ENCODE measurements at regions not wholly inside any gene's neighbourhood (a gene's known extent, or its start where the extent isn't known, plus 50 kb on each side); places are given as distances from the start of the nearest gene placed in this dataset.

- TF ChIP-seq EZH2 (IDR thresholded peaks at IDR 0.05; ENCODE audit: borderline replicate concordance, low read depth, low read length, severe bottlenecking) (no peak), CTCF (IDR thresholded peaks at IDR 0.05; ENCODE audit: extremely low read depth in 1 of 2, insufficient read depth in 1 of 2, low read depth in 1 of 2, low read length in 2 of 2) (no peak), POLR2AphosphoS5 (IDR thresholded peaks at IDR 0.05; ENCODE audit: insufficient read depth, low read depth, low read length) (no peak), JUN (IDR thresholded peaks at IDR 0.05; ENCODE audit: borderline replicate concordance, insufficient read depth, insufficient read length, low read depth) (no peak), POLR2A (IDR thresholded peaks at IDR 0.05; ENCODE audit: low read depth, low read length) (no peak), MYC (IDR thresholded peaks at IDR 0.05; ENCODE audit: low read depth, low read length) (no peak), MAX (IDR thresholded peaks at IDR 0.05; ENCODE audit: insufficient read depth, insufficient read length) (no peak)
Observed at GRCh38 chr9:14424289-14424688, 110.3 kb upstream of the NFIB start.
